Stimulated activated CD8-positive, alpha-beta memory T cell treated with anti-CD3 and anti-CD28 coated beads, Interleukin-12 subunit alpha, Interleukin-12 subunit beta, amount 100 ng/mL, for 4 hours (primary cell): ENCODE measurements at regions not wholly inside any gene's neighbourhood (a gene's known extent, or its start where the extent isn't known, plus 50 kb on each side); places are given as distances from the start of the nearest gene placed in this dataset.
"Not testable (repeated sequence)": the region's sequence is repeated elsewhere in the genome, so short reads cannot be mapped to it uniquely, and the experiment has no call there.

ENCODE experiments used
- DNase-seq: peaks from one replicate; pipeline ENCODE4 v3.0.0-alpha.2; 2020; ENCODE audit warnings: low read depth

- DNase-seq, result no peak
These were observed 397.5 kb upstream of the ATP10A start for GRCh38 chr15:26260517-26261133.

- no peak for DNase-seq
These were observed 396.5 kb upstream of the ATP10A start for GRCh38 chr15:26259581-26259980.

- not testable (repeated sequence) for DNase-seq
These were observed 381.7 kb upstream of the ATP10A start for GRCh38 chr15:26244782-26245181.

- DNase-seq, result no peak
These were observed 380.3 kb upstream of the ATP10A start for GRCh38 chr15:26243382-26243781.

GRCh38 chr15:26242565-26243071 is 379.5 kb upstream of the ATP10A start:
- DNase-seq, result no peak

- no peak for DNase-seq
These were observed 372.7 kb upstream of the ATP10A start for GRCh38 chr15:26235864-26236263.

GRCh38 chr15:26234976-26235767 is 372.0 kb upstream of the ATP10A start:
- no peak for DNase-seq

GRCh38 chr15:26232691-26233090 is 369.6 kb upstream of the ATP10A start:
- DNase-seq, result no peak

- DNase-seq, result no peak
These were observed 368.0 kb upstream of the ATP10A start for GRCh38 chr15:26231096-26231495.

- no peak for DNase-seq
These were observed 361.1 kb upstream of the ATP10A start for GRCh38 chr15:26224266-26224665.

GRCh38 chr15:26223720-26224119 is 360.6 kb upstream of the ATP10A start:
- no peak for DNase-seq

GRCh38 chr15:26222781-26223180 is 359.7 kb upstream of the ATP10A start:
- DNase-seq, result no peak

- not testable (repeated sequence) for DNase-seq
These were observed 353.9 kb upstream of the ATP10A start for GRCh38 chr15:26217043-26217442.

- DNase-seq, result no peak
These were observed 351.2 kb upstream of the ATP10A start for GRCh38 chr15:26214290-26214689.

- no peak for DNase-seq
These were observed 350.3 kb upstream of the ATP10A start for GRCh38 chr15:26213427-26213826.

GRCh38 chr15:26212109-26212508 is 349.0 kb upstream of the ATP10A start:
- no peak for DNase-seq

GRCh38 chr15:26210980-26211379 is 347.9 kb upstream of the ATP10A start:
- DNase-seq, result no peak

- no peak for DNase-seq
These were observed 338.2 kb upstream of the ATP10A start for GRCh38 chr15:26201177-26201858.

- DNase-seq, result no peak
These were observed 337.3 kb upstream of the ATP10A start for GRCh38 chr15:26200427-26200826.

GRCh38 chr15:26197719-26198118 is 334.6 kb upstream of the ATP10A start:
- DNase-seq, result no peak

- no peak for DNase-seq
These were observed 333.9 kb upstream of the ATP10A start for GRCh38 chr15:26197060-26197459.

- DNase-seq, result no peak
These were observed 328.1 kb upstream of the ATP10A start for GRCh38 chr15:26191193-26191592.

- DNase-seq, result not testable (repeated sequence)
These were observed 323.0 kb upstream of the ATP10A start for GRCh38 chr15:26186138-26186537.
